Right lobe of liver (tissue), 6 donors: ENCODE measurements at regions not wholly inside any gene's neighbourhood (a gene's known extent, or its start where the extent isn't known, plus 50 kb on each side); places are given as distances from the start of the nearest gene placed in this dataset.

ENCODE experiments used
- ATAC-seq, 4 donors: fragments of 200-7000 bp; cut with Tn5 transposase; one replicate each; pipeline ENCODE4 v1.9.1; 2020; ENCODE audit warnings: mild to moderate bottlenecking in 4 of 4, moderate library complexity in 4 of 4
- DNase-seq, 3 donors: peaks; one replicate each; pipeline ENCODE4 v3.0.0-alpha.2; 2020
- H3K27ac ChIP-seq, 3 donors: fragments of 200-600 bp; one replicate each; pipeline ENCODE4 v1.8.0; 2022
- H3K27me3 ChIP-seq, 2 donors: fragments of 200-600 bp; one replicate each; pipeline ENCODE4 v1.8.0; 2022
- H3K36me3 ChIP-seq, 4 donors: fragments of 200-600 bp; sonication (generic) in 1 of 4; one replicate each; pipeline versions ENCODE4 v1.5.1 to v1.8.0; 2017 to 2022; ENCODE audit warnings: control low read depth in 1 of 4
- H3K4me1 ChIP-seq, 4 donors: fragments of 200-600 bp; sonication (generic) in 1 of 4; one replicate each; pipeline versions ENCODE4 v1.5.1 to v1.8.0; 2017 to 2022; ENCODE audit warnings: control low read depth in 1 of 4
- H3K4me3 ChIP-seq, 3 donors: fragments of 200-600 bp; one replicate each; pipeline ENCODE4 v1.8.0; 2022
- H3K9me3 ChIP-seq, 4 donors: fragments of 200-600 bp; sonication (generic) in 1 of 4; one replicate each; pipeline versions ENCODE4 v1.5.1 to v1.8.0; 2017 to 2022; ENCODE audit warnings: control low read depth in 1 of 4
- CTCF ChIP-seq, 4 donors: fragments of 200-600 bp in 3 of 4; fragments of 450-650 bp in 1 of 4; IDR thresholded peaks; one replicate each; pipeline versions ENCODE4 v1.5.1 to v1.8.0; 2016 to 2022; ENCODE audit warnings: antibody characterized with exemption in 4 of 4, mild to moderate bottlenecking in 2 of 4
- POLR2A ChIP-seq: fragments of 450-650 bp; IDR thresholded peaks from one replicate; pipeline ENCODE4 v1.6.1; 2017; ENCODE audit warnings: antibody characterized with exemption, mild to moderate bottlenecking
- WGBS: methylation state at CpG from one replicate; pipeline ENCODE4 v1.1.6; 2018; ENCODE audit warnings: low coverage, low lambda C conversion rate; ENCODE audit not compliant: insufficient coverage; ENCODE audit errors: missing lambda C conversion rate; 5-methylcytosine and 5-hydroxymethylcytosine counted together
- intact Hi-C, 2 donors: fragments of 100-400 bp; cut with DNase I; formaldehyde crosslinking; loops; one replicate each; pipeline versions ENCODE4 v1.11.2 to v1.14.1; 2022
- donor health status: DM: no; HTN: yes; CAD: no.
- donor health status: DM: no; HTN: no; CAD: no.
- donor health status: DM: no; HTN: no; CAD: no.
- donor health status: DM: no; HTN: yes; CAD: no.
- donor health status: DM: no; HTN: yes; CAD: no.

GRCh38 chrX:39162322-39162735, 361.1 kb downstream of the MID1IP1 start:
- WGBS, result 22% methylated on average over 18 of the region's 29 CpGs
- no peaks in the 10 kb centered on the region for H3K9me3 ChIP-seq
- DNase-seq (peak in 1 of 3 donors; percentile 28), ATAC-seq (peak in 2 of 4 donors; percentile 19 to 32)
- intact Hi-C loops, result no loop called here
- H3K36me3 ChIP-seq, result no peaks in the 10 kb centered on the region
- TF ChIP-seq POLR2A (no peak), CTCF (IDR thresholded peaks at IDR 0.05) (no peak)
- H3K27me3 ChIP-seq, result no peaks in the 10 kb centered on the region
- H3K27ac ChIP-seq, result no peak overlapping the region
- no peaks in the 10 kb centered on the region for H3K4me1 ChIP-seq
- no peak overlapping the region for H3K4me3 ChIP-seq

GRCh38 chrX:39163581-39164126, 362.4 kb downstream of the MID1IP1 start:
- Histone ChIP-seq H3K27ac (no peak overlapping the region), H3K9me3 (no peaks in the 10 kb centered on the region), H3K36me3 (no peaks in the 10 kb centered on the region), H3K4me3 (no peak overlapping the region), H3K4me1 (no peaks in the 10 kb centered on the region), H3K27me3 (no peaks in the 10 kb centered on the region)
- intact Hi-C loops, result no loop called here
- DNase-seq, result no peak
- no peak for ATAC-seq
- TF ChIP-seq CTCF (IDR thresholded peaks at IDR 0.05) (no peak), POLR2A (no peak)
- 69% methylated on average over 2 of the region's 3 CpGs for WGBS

GRCh38 chrX:39164212-39164611, 363.0 kb downstream of the MID1IP1 start:
- ATAC-seq (no peak), DNase-seq (no peak)
- Histone ChIP-seq H3K27ac (no peak overlapping the region), H3K4me1 (no peaks in the 10 kb centered on the region), H3K4me3 (no peak overlapping the region), H3K27me3 (no peaks in the 10 kb centered on the region), H3K9me3 (no peaks in the 10 kb centered on the region), H3K36me3 (no peaks in the 10 kb centered on the region)
- intact Hi-C loops, result no loop called here
- no peak for TF ChIP-seq POLR2A
- no peak for TF ChIP-seq CTCF (IDR thresholded peaks at IDR 0.05)
- WGBS, result 34% methylated on average over 3 of the region's 3 CpGs

GRCh38 chrX:39165185-39165584, 363.9 kb downstream of the MID1IP1 start:
- Histone ChIP-seq H3K4me1 (no peaks in the 10 kb centered on the region), H3K4me3 (no peak overlapping the region), H3K27ac (no peak overlapping the region), H3K9me3 (no peaks in the 10 kb centered on the region), H3K36me3 (no peaks in the 10 kb centered on the region), H3K27me3 (no peaks in the 10 kb centered on the region)
- TF ChIP-seq CTCF (IDR thresholded peaks at IDR 0.05) (no peak), POLR2A (no peak)
- ATAC-seq (no peak), DNase-seq (no peak)
- intact Hi-C loops, result no loop called here
- WGBS, result no CpG with 5 or more reads among the region's 1 CpG

GRCh38 chrX:39165773-39166172, 364.5 kb downstream of the MID1IP1 start:
- Histone ChIP-seq H3K9me3 (no peaks in the 10 kb centered on the region), H3K36me3 (no peaks in the 10 kb centered on the region), H3K27ac (no peak overlapping the region), H3K27me3 (no peaks in the 10 kb centered on the region), H3K4me3 (no peak overlapping the region), H3K4me1 (no peaks in the 10 kb centered on the region)
- ATAC-seq (no peak), DNase-seq (no peak)
- TF ChIP-seq POLR2A, result no peak
- TF ChIP-seq CTCF (IDR thresholded peaks at IDR 0.05), result no peak
- intact Hi-C loops, result no loop called here
- WGBS, result 60% methylated on average over 1 of the region's 4 CpGs
